SK-N-SH (cell line): ENCODE measurements at regions not wholly inside any gene's neighbourhood (a gene's known extent, or its start where the extent isn't known, plus 50 kb on each side); places are given as distances from the start of the nearest gene placed in this dataset.

Experiments
- CTCF ChIA-PET: fragments of 300-600, 350-600 bp; formaldehyde crosslinking; extraction: SDS; loops from one replicate; lab custom pipeline; 2021; lab: Yijun Ruan, JAX
- POLR2A ChIA-PET: fragments of 350-600 bp; sonication (Branson Sonifier 250); formaldehyde crosslinking; extraction: SDS; loops from one replicate; lab custom pipeline; 2020; ENCODE audit warnings: antibody characterized with exemption, inconsistent platforms; lab: Yijun Ruan, JAX
- DNase-seq: peaks from one replicate; pipeline ENCODE4 v3.0.0; 2012
- H2AFZ ChIP-seq: fragments of 200-600 bp; sonication (generic); 2 replicates; pipeline ENCODE4 v1.8.1; 2016; ENCODE audit warnings: antibody characterized with exemption, mild to moderate bottlenecking, low read depth
- H3F3A ChIP-seq: fragments of 200-600 bp; sonication (generic); replicated peaks from 2 replicates; pipeline ENCODE3; 2016; ENCODE audit warnings: antibody characterized with exemption, mild to moderate bottlenecking; ENCODE audit not compliant: insufficient read depth
- H3K27ac ChIP-seq, 2 experiments: fragments of 200-500 bp in 1 of 2; fragments of 200-600 bp in 1 of 2; sonication (Bioruptor generic) in 1 of 2; sonication (generic), shearing (Covaris generic) in 1 of 2; 2 replicates each; pipeline versions ENCODE4 v1.5.1 to v1.6.1; 2014 to 2016; ENCODE audit warnings: low read depth in 2 of 2, inconsistent platforms in 1 of 2, low read length in 1 of 2, mild to moderate bottlenecking in 1 of 2, mixed read lengths in 1 of 2
- H3K27me3 ChIP-seq: fragments of 200-600 bp; sonication (generic), shearing (Covaris generic); 2 replicates; pipeline ENCODE4 v1.6.1; 2016; ENCODE audit warnings: mixed run types; ENCODE audit not compliant: insufficient read depth
- H3K36me3 ChIP-seq, 2 experiments: fragments of 200-500 bp in 1 of 2; fragments of 200-600 bp in 1 of 2; sonication (Bioruptor generic) in 1 of 2; sonication (generic) in 1 of 2; replicated peaks in 1 of 2; 2 replicates each; pipeline versions ENCODE3 to v1.5.1; 2014 to 2016; ENCODE audit warnings: low read length in 1 of 2, mild to moderate bottlenecking in 1 of 2; ENCODE audit not compliant: insufficient read depth in 2 of 2, control insufficient read depth in 1 of 2
- H3K4me1 ChIP-seq, 2 experiments: fragments of 200-500 bp in 1 of 2; fragments of 200-600 bp in 1 of 2; sonication (Bioruptor generic) in 1 of 2; sonication (generic), shearing (Covaris generic) in 1 of 2; 2 replicates each; pipeline versions ENCODE4 v1.5.1 to v1.6.1; 2014 to 2016; ENCODE audit warnings: low read depth in 1 of 2, low read length in 1 of 2, mixed run types in 1 of 2; ENCODE audit not compliant: insufficient read depth in 2 of 2, control insufficient read depth in 1 of 2
- H3K4me2 ChIP-seq: fragments of 200-600 bp; sonication (generic), shearing (Covaris generic); 2 replicates; pipeline ENCODE4 v1.6.1; 2017; ENCODE audit warnings: mixed run types
- H3K4me3 ChIP-seq, 2 experiments: fragments of 200-500 bp in 1 of 2; fragments of 200-600 bp in 1 of 2; sonication (Bioruptor generic) in 1 of 2; sonication (generic), shearing (Covaris generic) in 1 of 2; 2 replicates each; pipeline versions ENCODE4 v1.5.1 to v1.8.1; 2014 to 2016; ENCODE audit warnings: low read depth in 2 of 2, inconsistent platforms in 1 of 2, low read length in 1 of 2, mild to moderate bottlenecking in 1 of 2, mixed read lengths in 1 of 2, moderate library complexity in 1 of 2
- H3K79me2 ChIP-seq: fragments of 200-600 bp; sonication (generic); 2 replicates; pipeline ENCODE4 v1.8.1; 2017; ENCODE audit warnings: mild to moderate bottlenecking; ENCODE audit not compliant: insufficient read depth
- H3K9ac ChIP-seq: fragments of 200-600 bp; sonication (generic); 2 replicates; pipeline ENCODE4 v1.6.1; 2017; ENCODE audit warnings: mixed run types
- H3K9me2 ChIP-seq: fragments of 200-600 bp; sonication (generic); 2 replicates; pipeline ENCODE4 v1.6.1; 2017; ENCODE audit warnings: mixed run types
- H3K9me3 ChIP-seq: fragments of 200-600 bp; sonication (generic); 2 replicates; pipeline ENCODE4 v1.6.1; 2017; ENCODE audit warnings: mixed run types, mild to moderate bottlenecking, moderate library complexity
- H4K20me1 ChIP-seq: fragments of 200-600 bp; sonication (generic); 2 replicates; pipeline ENCODE4 v1.6.1; 2017; ENCODE audit warnings: mild to moderate bottlenecking, mixed run types; ENCODE audit not compliant: insufficient read depth
- EP300 ChIP-seq, 2 experiments: IDR thresholded peaks; 2 replicates each; pipeline versions ENCODE4 v1.4.0 to v1.6.1; 2012; ENCODE audit warnings: borderline replicate concordance in 1 of 2, low read depth in 1 of 2, low read length in 1 of 2
- EZH2phosphoT487 ChIP-seq: fragments of 200-600 bp; sonication (generic); IDR thresholded peaks from 2 replicates; pipeline ENCODE4 v1.6.1; 2017; ENCODE audit warnings: low read depth, mixed run types, mild to moderate bottlenecking, antibody characterized with exemption, moderate library complexity, borderline replicate concordance
- FOXJ3 ChIP-seq: sonication (generic); formaldehyde crosslinking; IDR thresholded peaks from 2 replicates; pipeline ENCODE4 v1.5.1; 2020; ENCODE audit warnings: mild to moderate bottlenecking, missing genetic modification reagents
- GATA2 ChIP-seq: sonication (generic); formaldehyde crosslinking; IDR thresholded peaks from 2 replicates; pipeline ENCODE4 v1.5.0; 2020; ENCODE audit warnings: mild to moderate bottlenecking, missing genetic modification reagents
- IRF3 ChIP-seq: fragments of 150-350 bp; IDR thresholded peaks from 2 replicates; pipeline ENCODE4 v1.6.1; 2016; ENCODE audit warnings: mild to moderate bottlenecking, low read depth, low read length
- JUND ChIP-seq: IDR thresholded peaks from 2 replicates; pipeline ENCODE4 v1.4.0; 2012
- MEF2A ChIP-seq: IDR thresholded peaks from 2 replicates; pipeline ENCODE4 v1.4.0; 2012; ENCODE audit warnings: low read depth, borderline replicate concordance
- NFIC ChIP-seq: IDR thresholded peaks from 2 replicates; pipeline ENCODE4 v1.4.0; 2012; ENCODE audit warnings: borderline replicate concordance
- PBX3 ChIP-seq: IDR thresholded peaks from 2 replicates; pipeline ENCODE4; 2012
- RCOR1 ChIP-seq: fragments of 150-350 bp; IDR thresholded peaks from 2 replicates; pipeline ENCODE4 v1.6.1; 2017; ENCODE audit warnings: antibody characterized with exemption, low read length
- REST ChIP-seq: IDR thresholded peaks from 2 replicates; pipeline ENCODE4 v1.6.1; 2012; ENCODE audit warnings: mild to moderate bottlenecking, low read depth, low read length, moderate library complexity
- RXRA ChIP-seq: IDR thresholded peaks from 2 replicates; pipeline ENCODE4 v1.4.0; 2012; ENCODE audit warnings: low read depth, mild to moderate bottlenecking, borderline replicate concordance
- SIN3A ChIP-seq: IDR thresholded peaks from 2 replicates; pipeline ENCODE4 v1.6.1; 2012; ENCODE audit warnings: low read depth, mild to moderate bottlenecking, low read length, moderate library complexity, borderline replicate concordance
- TCF12 ChIP-seq: IDR thresholded peaks from 2 replicates; pipeline ENCODE4 v1.4.0; 2012
- USF2 ChIP-seq: fragments of 150-350 bp; IDR thresholded peaks from 2 replicates; pipeline ENCODE4 v1.6.1; 2017; ENCODE audit warnings: antibody characterized with exemption, low read length, low read depth, borderline replicate concordance
- ZBTB33 ChIP-seq: IDR thresholded peaks from 2 replicates; pipeline ENCODE4 v1.4.0; 2012; ENCODE audit warnings: low read depth, borderline replicate concordance
- WGBS: methylation state at CpG from one replicate; pipeline ENCODE4 v1.1.6; 2017; ENCODE audit warnings: low lambda C conversion rate; 5-methylcytosine and 5-hydroxymethylcytosine counted together
- TF ChIP-seq, protein P1 (sequence below): IDR thresholded peaks from 2 replicates; pipeline ENCODE4 v1.4.0; 2012; ENCODE audit warnings: low read depth

- H3K27me3 ChIP-seq: no peaks in the 10 kb centered on the region
- CTCF ChIA-PET: no interaction called here
- no peak overlapping the region for H3K9ac ChIP-seq
- no peak overlapping the region; the same call in 1 of the 2 replicates for H2AFZ ChIP-seq
- H3K27ac ChIP-seq: no peak overlapping the region
- H3K79me2 ChIP-seq: no peaks in the 10 kb centered on the region
- peaks cover 5 to 34% of the 10 kb centered on the region in 2 experiments; a peak in 2 of 4 replicates for H3K4me1 ChIP-seq
- WGBS: 79% methylated on average over 8 of the region's 14 CpGs
- peak; percentile 69; the same call in 1 of the 2 replicates for TF ChIP-seq REST
- TF ChIP-seq, protein P1, sequence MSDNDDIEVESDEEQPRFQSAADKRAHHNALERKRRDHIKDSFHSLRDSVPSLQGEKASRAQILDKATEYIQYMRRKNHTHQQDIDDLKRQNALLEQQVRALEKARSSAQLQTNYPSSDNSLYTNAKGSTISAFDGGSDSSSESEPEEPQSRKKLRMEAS: no peak
- no peaks in the 10 kb centered on the region for H3K9me3 ChIP-seq
- H4K20me1 ChIP-seq: no peaks in the 10 kb centered on the region
- H3K9me2 ChIP-seq: no peaks in the 10 kb centered on the region
- no peaks in the 10 kb centered on the region for H3K36me3 ChIP-seq
- POLR2A ChIA-PET: no interaction called here
- no peak overlapping the region for H3K4me3 ChIP-seq
- DNase-seq: no peak
- H3K4me2 ChIP-seq: no peak overlapping the region
- peaks cover 5% of the 10 kb centered on the region for H3F3A ChIP-seq
These were observed 173.6 kb downstream of the ARHGAP12 start for GRCh38 chr10:31754803-31755624.

GRCh38 chr10:31753681-31754080 lies 174.9 kb downstream of the ARHGAP12 start:
- no peak overlapping the region for H3K9ac ChIP-seq
- CTCF ChIA-PET: no interaction called here
- TF ChIP-seq EZH2phosphoT487 (no peak), FOXJ3 (no peak), TCF12 (no peak), ZBTB33 (no peak), EP300 (IDR thresholded peaks at IDR 0.05; ENCODE audit: borderline replicate concordance in 1 of 2, low read depth in 1 of 2, low read length in 1 of 2) (no peak), SIN3A (no peak), MEF2A (no peak), PBX3 (no peak), RCOR1 (no peak), JUND (no peak), USF2 (no peak), NFIC (no peak), RXRA (no peak), GATA2 (CRISPR knock-in tag) (no peak), IRF3 (no peak)

More at GRCh38 chr10:31753681-31754080, 174.9 kb downstream of the ARHGAP12 start:
- 95% methylated on average over 6 of the region's 6 CpGs for WGBS
- no peak overlapping the region for H3K4me2 ChIP-seq
- no peak overlapping the region for H3K27ac ChIP-seq
- POLR2A ChIA-PET: no interaction called here
- no peak overlapping the region for H3K4me3 ChIP-seq
- H3F3A ChIP-seq: peaks cover 5% of the 10 kb centered on the region
- H3K36me3 ChIP-seq: no peaks in the 10 kb centered on the region
- H3K9me3 ChIP-seq: no peaks in the 10 kb centered on the region
- H3K9me2 ChIP-seq: no peaks in the 10 kb centered on the region
- no peak overlapping the region for H2AFZ ChIP-seq
- H4K20me1 ChIP-seq: no peaks in the 10 kb centered on the region
- H3K4me1 ChIP-seq: peaks cover 15 to 41% of the 10 kb centered on the region in 2 experiments; a peak in 3 of 4 replicates
- no peak for DNase-seq
- H3K27me3 ChIP-seq: no peaks in the 10 kb centered on the region
- H3K79me2 ChIP-seq: no peaks in the 10 kb centered on the region
